ENCODE measurements at regions not wholly inside any gene's neighbourhood (a gene's known extent, or its start where the extent isn't known, plus 50 kb on each side); places are given as distances from the start of the nearest gene placed in this dataset.
"Not testable (repeated sequence)": the region's sequence is repeated elsewhere in the genome, so short reads cannot be mapped to it uniquely, and the experiment has no call there.

DNA sequence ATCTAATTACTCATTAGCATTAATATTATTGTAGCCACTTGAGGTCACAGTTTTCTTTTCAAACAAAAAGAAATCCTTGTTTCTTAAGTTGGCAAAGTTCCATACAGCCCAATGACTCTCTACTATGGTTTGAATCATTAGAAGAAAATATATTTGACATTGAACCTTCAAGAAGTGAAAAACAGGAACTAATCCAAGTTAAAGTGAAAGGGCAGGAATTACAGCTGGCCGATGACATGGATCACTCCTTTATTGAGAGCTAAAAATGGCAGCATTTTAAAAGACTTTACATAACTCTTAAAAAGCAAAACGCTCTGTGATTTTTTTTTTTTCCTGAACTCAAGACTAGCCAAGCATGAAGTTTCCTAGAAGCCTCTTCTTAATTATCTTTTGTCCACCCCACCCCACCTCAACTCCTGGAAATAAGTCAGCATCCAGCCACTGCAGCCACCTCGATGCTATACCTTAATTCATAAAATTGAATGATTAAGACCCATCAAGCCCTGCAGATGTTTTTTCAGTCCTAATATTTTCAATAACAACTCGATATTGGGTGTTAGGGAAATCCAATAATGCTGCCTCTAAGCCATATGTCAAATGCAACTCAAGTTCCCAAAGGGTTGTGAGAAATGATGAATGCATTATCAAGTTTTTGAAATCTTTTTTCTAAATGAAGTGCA lies 323.1 kb downstream of the HHIPL2 start:
- 48 to 53% (median 52%) methylated on average over 4 of the region's 4 CpGs for WGBS, 3 donors
- no peak overlapping the region for H3K27ac ChIP-seq (ENCODE audit: low read depth, low read length)

DNA sequence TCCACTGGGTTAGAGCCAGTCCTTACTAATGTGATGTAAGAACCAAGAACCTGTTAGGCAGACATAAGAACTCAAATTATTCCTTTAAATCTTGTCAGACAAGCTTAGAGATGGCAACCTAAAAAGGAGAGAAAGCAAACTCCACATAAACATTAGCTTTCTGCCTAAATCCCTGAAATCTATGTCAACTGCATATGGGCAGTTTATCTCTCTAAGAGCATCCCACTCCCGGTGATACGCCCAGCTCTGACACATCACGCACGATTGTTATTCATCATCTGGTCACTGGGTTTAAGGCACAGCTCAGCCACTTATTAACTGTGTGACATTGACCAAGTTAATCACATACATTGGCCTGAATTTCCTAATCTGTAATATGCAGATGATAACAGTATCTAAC lies 323.7 kb downstream of the HHIPL2 start:
- H3K27ac ChIP-seq (ENCODE audit: low read depth, low read length), result no peak overlapping the region
- WGBS, 3 donors, result 70 to 80% (median 76%) methylated on average over 4 of the region's 4 CpGs

- H3K27ac ChIP-seq (ENCODE audit: low read depth, low read length), result no peak overlapping the region
- WGBS, 3 donors, result 87 to 98% (median 92%) methylated on average over 1 of the region's 1 CpG
These were observed 324.9 kb downstream of the HHIPL2 start for GRCh38 chr1:222223010-222223409.

DNA sequence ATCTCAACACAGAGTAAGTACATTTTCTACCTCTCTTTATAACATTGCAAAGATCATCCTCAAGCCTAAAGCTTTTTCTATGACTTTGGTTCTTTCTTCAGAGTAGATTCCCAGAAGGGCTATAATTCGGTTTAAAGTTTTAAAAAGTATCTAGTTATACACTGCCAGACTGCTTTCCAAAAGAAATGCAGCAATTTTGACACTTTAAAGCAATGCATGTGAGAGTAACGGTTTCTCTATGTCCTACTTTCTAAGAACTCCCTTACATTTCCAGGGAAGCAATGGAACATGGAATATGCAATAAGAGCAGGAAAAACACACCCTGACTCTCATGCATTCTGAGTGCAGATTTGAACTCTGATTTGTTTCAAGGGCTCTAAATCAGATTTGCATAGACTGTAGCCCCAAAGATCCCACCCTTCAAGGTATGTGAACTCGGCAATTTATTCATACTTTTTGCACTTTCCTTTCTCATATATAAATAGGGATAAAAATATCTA lies 331.6 kb downstream of the HHIPL2 start:
- 61 to 70% (median 62%) methylated on average over 3 of the region's 3 CpGs for WGBS, 3 donors
- no peak overlapping the region for H3K27ac ChIP-seq (ENCODE audit: low read depth, low read length)

- 48 to 85% (median 84%) methylated on average over 2 of the region's 2 CpGs for WGBS, 3 donors
- H3K27ac ChIP-seq (ENCODE audit: low read depth, low read length), result no peak overlapping the region
These were observed 337.1 kb downstream of the HHIPL2 start for GRCh38 chr1:222210776-222211175.

DNA sequence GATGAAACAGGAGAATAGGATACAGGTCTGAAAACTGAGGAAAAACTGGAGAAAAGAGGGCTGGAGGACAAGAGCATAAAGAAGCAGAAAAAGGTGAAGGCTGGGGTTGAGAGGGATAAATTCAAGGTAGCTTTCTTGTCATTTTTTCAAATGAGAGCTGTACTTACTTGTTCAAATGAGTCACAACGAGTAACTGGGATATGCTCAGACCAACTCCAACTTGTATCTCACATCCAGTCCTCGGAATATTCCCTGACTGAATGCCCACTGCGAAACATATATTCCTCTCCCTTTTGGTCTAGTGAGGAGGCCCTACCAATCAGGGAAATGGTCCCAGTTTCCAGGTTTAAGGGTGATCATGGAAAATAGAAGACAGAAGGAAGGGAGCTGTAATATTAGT lies 343.4 kb downstream of the HHIPL2 start:
- no peak overlapping the region for H3K27ac ChIP-seq (ENCODE audit: low read depth, low read length)
- WGBS, 3 donors, result 80 to 89% (median 85%) methylated on average over 3 of the region's 3 CpGs

DNA sequence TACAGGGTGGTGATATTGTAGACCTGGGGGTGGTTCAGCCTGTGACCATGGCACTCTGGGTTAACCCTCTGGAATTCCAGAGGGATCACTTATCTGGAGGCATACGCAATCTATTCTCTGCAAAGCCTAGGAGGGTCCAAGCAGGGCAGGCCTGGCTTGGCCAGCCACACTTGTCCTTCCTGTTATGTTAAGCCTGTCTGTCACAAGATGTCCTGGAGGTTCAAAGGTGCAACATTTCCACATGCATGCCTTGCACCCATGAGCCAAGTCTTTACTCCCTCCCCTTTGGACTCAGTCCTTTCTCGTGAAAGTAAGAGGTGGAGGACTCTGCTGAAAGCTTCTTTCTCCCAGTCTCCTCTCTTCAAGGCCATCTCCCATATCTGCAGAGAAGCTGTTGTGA lies 345.1 kb downstream of the HHIPL2 start:
- WGBS, 3 donors, result 69 to 81% (median 69%) methylated on average over 2 of the region's 2 CpGs
- H3K27ac ChIP-seq (ENCODE audit: low read depth, low read length), result no peak overlapping the region

DNA sequence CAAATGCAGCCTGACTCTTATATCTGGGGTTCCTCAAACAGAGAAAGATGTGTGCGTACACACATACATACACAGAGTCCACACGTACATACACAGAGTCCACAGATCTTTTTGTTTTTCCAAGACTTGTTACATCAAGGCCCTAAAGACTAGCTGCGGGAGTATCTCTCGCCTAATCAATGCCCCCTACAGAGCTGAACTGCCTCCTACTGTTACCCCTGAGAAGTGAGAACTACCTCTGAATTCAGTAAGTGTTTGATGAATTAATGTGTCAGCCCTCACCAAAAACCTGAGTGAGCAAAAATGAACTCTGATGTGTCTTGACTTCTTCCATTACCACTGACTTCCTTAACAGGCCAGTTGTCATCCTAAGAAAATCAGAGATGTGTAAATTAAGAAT lies 351.2 kb downstream of the HHIPL2 start:
- H3K27ac ChIP-seq (ENCODE audit: low read depth, low read length), result no peak overlapping the region
- WGBS, 3 donors, result 48 to 85% (median 80%) methylated on average over 4 of the region's 4 CpGs

DNA sequence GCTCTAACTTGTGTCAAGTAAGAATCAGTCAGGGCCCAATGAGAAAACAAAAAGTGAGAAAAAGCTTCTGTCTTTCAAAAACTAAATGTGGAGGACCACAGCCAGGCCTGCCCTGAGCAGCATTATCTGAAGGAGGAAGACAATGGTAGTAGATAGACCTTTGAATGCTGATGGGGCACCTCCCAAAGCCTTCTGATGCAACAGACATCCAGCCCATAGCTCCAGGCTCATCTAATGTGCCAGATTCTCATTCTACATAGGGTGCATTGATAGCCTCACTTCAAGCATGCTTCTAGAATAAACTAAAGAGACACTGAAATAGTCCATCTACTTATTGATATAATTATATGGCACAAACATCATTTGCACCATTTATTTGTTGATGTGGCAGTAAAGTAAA lies 351.6 kb downstream of the HHIPL2 start:
- no peak overlapping the region for H3K27ac ChIP-seq (ENCODE audit: low read depth, low read length)

- no peak overlapping the region for H3K27ac ChIP-seq (ENCODE audit: low read depth, low read length)
- WGBS, 3 donors, result 68 to 86% (median 78%) methylated on average over 4 of the region's 4 CpGs
These were observed 352.0 kb downstream of the HHIPL2 start for GRCh38 chr1:222195857-222196256.

- WGBS, 3 donors, result 0 to 98% (median 83%) methylated on average over 1 of the region's 1 CpG
- no peak overlapping the region for H3K27ac ChIP-seq (ENCODE audit: low read depth, low read length)
These were observed 358.7 kb downstream of the HHIPL2 start for GRCh38 chr1:222189218-222189617.

- WGBS, 3 donors, result 68 to 87% (median 84%) methylated on average over 6 of the region's 6 CpGs
- H3K27ac ChIP-seq (ENCODE audit: low read depth, low read length), result no peak overlapping the region
These were observed 360.2 kb downstream of the HHIPL2 start for GRCh38 chr1:222187566-222188332.

DNA sequence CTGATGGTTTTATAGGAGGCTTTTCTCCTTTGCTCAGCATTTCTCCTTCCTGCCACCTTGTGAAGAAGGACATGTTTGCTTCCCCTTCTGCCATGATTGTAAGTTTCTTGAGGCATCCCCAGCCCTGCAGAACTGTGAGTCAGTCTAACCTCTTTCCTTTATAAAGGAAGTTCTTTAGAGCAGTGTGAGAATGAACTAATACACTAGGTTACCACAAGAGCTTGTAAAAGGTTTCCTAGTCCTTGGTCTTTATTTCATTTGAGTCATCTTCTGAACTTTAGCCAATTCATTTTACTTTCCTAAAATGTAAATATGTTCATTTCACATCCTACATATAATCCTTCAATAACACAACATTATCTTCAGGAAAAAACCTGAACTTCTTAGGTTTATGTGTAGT lies 365.3 kb downstream of the HHIPL2 start:
- H3K27ac ChIP-seq (ENCODE audit: low read depth, low read length), result no peak overlapping the region

GRCh38 chr1:222181191-222181590 lies 366.7 kb downstream of the HHIPL2 start:
- WGBS, 3 donors, result 64 to 77% (median 74%) methylated on average over 1 of the region's 1 CpG
- no peak overlapping the region for H3K27ac ChIP-seq (ENCODE audit: low read depth, low read length)

DNA sequence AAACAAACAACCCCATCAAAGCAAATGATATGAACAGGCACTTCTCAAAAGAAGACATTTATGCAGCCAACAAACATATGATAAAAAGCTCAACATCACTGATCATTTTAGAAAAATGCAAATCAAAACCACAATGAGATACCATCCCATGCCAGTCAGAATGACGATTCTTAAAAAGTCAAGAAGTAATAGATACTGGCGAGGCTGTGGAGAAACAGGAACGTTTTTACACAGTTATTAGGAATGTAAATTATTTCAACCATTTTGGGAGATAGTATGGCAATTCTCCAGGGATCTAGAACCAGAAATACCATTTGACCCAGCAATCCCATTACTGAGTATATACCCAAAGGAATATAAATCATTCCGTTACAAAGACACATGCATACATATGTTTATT lies 370.4 kb downstream of the HHIPL2 start:
- not testable (repeated sequence) for H3K27ac ChIP-seq (ENCODE audit: low read depth, low read length)
- 75 to 87% (median 75%) methylated on average over 4 of the region's 4 CpGs for WGBS, 3 donors

GRCh38 chr1:222171005-222171404 lies 376.9 kb downstream of the HHIPL2 start:
- 42 to 63% (median 62%) methylated on average over 2 of the region's 2 CpGs for WGBS, 3 donors

DNA sequence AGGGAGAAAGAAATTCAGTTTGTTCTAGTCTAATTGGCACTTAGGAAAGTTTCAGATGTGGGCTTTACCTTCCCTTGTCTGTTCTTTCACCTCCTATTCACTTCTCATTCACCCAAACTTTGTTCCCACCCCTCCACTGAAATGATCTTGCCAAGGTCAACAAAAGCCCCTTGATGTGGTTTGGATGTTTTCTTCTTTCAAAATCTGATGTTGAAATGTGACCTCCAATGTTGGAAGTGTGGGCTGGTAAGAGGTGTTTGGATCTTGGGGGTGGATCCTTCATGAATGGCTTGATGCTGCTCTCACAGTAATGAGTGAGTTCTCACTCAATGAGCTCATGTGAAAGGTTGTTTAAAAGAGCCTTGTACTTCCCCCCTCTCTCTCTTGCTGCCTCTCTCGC lies 379.3 kb downstream of the HHIPL2 start:
- H3K27ac ChIP-seq (ENCODE audit: low read depth, low read length), result no peak overlapping the region
- 67 to 89% (median 89%) methylated on average over 1 of the region's 1 CpG for WGBS, 3 donors

More at GRCh38 chr1:222171005-222171404, 376.9 kb downstream of the HHIPL2 start:
- no peak overlapping the region for H3K27ac ChIP-seq (ENCODE audit: low read depth, low read length)

- 67 to 82% (median 74%) methylated on average over 1 of the region's 1 CpG for WGBS, 3 donors
- no peak overlapping the region for H3K27ac ChIP-seq (ENCODE audit: low read depth, low read length)
These were observed 380.0 kb downstream of the HHIPL2 start for GRCh38 chr1:222167896-222168295.

DNA sequence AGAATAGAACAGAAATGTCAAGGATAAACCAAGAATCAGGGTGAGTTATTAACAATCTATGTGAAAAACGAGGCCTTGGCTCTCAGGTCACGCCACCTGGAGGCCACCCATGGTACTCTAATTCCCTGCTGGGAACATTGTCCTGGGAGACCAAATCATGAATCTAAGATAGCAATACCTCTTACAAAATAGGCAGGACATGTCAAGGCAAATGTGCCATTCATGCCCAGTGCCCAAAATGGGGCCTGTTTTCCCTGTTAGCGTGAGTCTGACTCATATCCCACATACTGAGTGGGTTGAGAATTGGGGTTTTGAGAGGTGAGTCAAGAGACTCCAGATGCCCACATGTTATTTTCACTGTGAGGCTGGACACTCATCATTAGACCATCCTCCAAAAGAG lies 380.8 kb downstream of the HHIPL2 start:
- no peak overlapping the region for H3K27ac ChIP-seq (ENCODE audit: low read depth, low read length)
- WGBS, 3 donors, result 52 to 87% (median 82%) methylated on average over 3 of the region's 3 CpGs

DNA sequence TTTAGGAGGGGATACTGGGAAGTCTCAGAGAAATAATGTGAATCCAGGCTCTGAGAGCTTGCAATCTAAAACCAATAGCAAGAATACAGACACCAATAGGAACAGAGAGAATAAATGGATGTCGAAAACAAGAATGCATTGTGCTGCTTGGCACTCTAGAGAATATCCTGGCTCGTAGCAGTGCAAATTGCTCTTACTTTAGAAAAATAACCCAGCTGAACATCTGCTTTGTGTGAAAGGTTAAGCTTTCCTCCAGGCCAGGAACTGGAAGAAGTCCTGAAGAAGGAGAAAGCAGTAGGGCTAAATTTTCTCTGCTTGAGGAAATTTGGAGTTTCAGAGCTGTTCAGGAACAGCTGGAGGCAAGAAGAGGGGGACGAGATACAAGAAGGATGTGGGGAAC lies 382.3 kb downstream of the HHIPL2 start:
- H3K27ac ChIP-seq (ENCODE audit: low read depth, low read length), result no peak overlapping the region
- 45 to 67% (median 46%) methylated on average over 3 of the region's 3 CpGs for WGBS, 3 donors

All from adipose tissue (tissue), 3 donors.